ENCODE measurements at regions not wholly inside any gene's neighbourhood (a gene's known extent, or its start where the extent isn't known, plus 50 kb on each side); places are given as distances from the start of the nearest gene placed in this dataset.

DNA sequence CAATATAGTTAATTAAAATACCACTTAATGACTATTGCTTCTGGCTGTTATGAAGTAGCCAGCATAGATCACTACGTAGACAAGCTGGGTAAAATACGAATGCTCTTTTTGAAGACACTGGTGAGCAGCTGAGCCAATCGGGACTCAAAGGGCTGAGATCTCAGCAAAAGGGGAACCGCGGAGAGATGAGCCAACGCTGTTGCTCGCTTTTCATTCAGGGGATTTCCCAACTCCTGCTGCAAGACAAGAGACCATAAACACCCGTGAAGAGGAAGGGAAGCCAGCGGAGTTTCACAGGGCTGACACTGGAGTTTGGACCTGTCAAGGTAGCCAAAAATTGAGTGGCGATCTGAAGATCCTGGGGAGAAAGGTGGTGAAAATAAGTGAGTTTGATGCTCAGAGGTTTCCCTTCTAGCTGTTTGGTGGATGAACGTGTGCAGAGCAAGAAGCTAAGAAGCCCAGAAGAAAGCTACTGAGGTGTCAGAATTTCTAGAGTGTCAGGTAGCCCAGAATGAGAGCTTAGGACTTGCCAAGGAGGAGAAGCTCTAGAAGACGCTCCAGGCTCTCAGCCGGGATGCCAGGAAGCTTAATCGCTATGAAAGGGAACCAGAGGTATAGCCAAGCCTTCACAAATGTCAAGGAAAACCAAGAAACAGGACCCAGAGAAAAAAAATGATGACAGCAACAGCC lies 79.6 kb upstream of the RNU6ATAC start:
- no peak for DNase-seq (ENCODE audit: low read depth in 2 of 2)

DNA sequence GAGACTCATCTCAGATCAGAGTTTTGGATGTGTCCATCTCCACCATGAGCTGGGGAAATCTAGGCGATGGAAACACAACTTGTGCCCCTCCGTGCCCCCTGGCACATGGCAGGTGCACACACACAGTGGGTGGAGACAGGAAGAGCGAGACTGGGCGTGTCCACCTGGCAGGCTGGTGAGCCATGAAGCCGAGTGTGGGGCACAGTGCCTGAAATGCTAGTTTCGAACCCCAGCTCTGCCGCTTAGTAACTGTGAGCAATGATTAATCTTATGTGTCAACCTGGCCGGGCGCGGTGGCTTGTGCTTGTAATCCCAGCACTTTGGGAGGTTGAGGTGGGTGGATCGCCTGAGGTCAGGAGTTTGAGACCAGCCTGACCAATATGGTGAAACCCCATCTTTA lies 80.8 kb upstream of the RNU6ATAC start:
- no peak for DNase-seq (ENCODE audit: low read depth in 2 of 2)

- DNase-seq (ENCODE audit: low read depth in 2 of 2): no peak
Measured at GRCh38 chr9:134247918-134248631, 78.2 kb upstream of the RXRA start.

- no peak for DNase-seq (ENCODE audit: low read depth in 2 of 2)
Measured at GRCh38 chr9:134251296-134252069, 74.8 kb upstream of the RXRA start.

DNA sequence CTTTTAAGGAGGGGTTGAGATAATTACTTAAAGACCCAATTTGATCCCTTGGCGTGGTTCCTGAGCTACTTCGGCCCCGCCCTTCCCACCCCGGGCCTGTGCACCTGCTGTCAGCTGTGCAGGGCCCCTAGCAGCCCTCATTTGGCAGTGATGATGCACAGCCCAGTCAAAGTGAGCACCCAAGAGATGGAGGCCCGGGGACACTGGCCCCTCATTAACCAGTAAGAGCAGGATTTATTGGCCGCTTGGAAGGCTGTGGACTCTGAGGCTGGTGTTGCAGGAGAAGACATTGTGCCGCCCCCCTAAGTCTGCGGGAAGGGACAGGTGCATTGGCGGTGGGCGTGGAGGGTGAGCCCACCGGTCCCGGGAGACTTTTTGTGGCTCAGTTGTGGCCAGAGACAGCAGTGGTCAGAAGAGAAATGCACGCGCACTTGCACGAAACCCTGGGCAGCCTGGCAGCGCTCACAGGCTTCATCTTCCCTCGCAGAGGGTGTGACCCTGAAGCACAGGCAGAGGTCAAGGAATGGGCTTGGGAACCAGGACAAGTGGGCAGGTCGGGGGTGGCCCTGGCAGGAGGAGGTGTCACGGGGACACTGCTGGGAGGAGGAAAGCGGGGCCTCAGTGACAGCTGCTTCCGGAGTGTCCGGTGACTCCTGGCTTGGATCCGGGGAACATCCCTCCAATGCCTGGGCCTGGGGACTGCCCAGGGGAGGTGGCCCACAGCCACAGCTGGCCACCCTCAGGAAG lies 74.0 kb upstream of the RXRA start:
- peak in 1 of 2 donors; percentile 8 for DNase-seq (ENCODE audit: low read depth in 2 of 2)

DNA sequence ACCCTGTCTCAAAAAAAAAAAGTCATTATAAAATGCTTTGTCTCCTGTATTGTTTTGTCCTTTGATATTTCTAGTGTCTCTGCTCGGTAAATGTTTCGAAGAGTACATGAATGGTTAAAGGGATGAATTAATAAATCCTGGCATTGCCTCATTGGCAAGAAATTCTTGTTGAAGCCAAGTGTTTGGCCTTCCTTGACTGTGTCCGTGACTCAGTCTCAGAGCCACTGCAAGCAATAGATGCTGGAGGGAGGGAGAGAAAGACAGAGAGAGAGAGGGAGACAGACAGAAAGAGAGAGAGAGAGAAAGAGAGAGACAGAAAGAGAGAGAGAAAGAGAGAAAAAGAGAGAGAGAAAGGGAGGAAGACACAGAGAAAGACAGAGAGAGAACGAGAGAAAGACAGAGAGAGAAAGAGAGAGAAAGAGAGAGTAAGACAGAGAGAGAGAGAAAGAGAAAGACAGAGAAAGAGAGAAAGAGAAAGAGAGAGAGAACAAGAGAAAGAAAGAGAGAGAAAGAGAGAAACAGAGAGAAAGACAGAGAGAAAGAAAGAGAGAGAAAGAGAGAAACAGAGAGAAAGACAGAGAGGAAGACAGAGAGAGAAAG lies 72.5 kb upstream of the RXRA start:
- no peak for DNase-seq (ENCODE audit: low read depth in 2 of 2)

DNA sequence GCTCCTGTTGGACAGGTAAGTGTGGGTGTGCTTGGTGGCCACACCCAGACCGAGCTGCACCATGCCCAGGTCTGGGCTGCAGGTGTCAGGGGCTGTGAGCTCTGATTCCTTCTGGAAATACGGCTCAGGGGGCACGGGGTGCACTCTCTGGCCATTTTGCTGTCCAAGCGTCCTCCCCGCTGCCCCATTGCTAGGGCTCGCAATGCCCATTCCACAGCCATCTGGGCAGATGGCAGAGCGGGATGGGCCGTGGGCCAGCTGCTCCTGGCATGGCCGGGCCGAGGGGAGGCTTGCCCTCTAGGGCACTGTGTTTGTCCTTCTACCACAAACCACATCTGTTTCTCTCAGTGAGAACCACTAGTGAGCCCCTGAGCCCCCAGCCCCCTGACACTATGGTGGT lies 67.9 kb upstream of the RXRA start:
- DNase-seq (ENCODE audit: low read depth in 2 of 2): no peak

DNA sequence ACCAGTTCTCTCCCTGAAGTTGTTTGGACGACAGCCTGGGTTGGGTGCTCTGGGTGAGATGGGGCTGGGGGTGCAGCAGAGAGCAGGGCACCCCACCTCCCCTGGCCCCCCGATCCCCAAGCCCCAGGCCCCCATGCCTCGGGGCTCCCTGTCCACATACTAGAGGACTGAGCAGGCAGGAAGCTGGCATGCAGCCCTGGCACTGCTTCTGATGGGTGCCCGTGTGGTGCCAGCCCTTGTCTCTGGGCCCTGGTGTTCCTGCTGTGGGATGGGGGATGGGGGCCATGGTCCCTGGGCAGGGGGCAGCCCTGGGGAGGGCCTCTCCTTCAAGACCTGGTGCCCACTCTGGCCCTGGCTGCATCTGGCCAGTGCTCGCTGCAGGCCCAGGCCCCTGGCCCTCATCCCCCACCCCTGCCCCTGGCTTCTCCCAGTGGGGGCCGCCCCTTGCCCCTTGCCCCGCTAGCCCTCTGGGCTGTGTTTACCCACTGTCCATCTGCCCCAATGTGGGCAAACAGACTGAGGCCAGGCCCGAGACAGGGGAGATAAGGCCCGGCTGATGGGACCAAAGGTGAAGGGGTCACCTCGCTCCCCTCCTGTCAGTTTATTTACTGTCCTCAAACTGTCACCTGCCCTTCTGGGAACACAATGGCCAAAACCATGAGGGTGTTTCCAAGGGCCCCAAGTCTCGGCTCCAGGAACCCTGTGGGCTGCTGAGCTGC lies 67.3 kb upstream of the RXRA start:
- no peak for DNase-seq (ENCODE audit: low read depth in 2 of 2)

- DNase-seq (ENCODE audit: low read depth in 2 of 2): no peak
Measured at GRCh38 chr9:134259708-134260107, 66.5 kb upstream of the RXRA start.

DNA sequence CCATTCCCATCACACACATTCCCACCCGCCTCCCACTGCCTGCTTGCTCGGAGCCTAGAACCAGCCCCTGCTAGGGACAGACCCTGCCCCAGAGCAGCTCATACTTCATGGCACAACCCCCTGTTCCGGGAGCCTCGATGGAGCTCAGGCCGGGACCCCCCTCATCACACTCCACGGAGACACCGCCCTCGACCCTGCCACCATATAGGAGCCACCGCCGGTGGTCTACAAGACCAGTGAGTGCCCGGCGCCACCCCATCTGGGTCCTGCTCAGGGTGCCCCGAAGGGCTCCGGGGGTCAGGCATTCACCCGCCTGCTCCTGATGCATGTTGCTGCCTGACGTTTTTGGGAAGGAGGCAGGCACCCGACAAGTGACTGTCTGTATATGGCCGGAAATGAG lies 65.5 kb upstream of the RXRA start:
- DNase-seq (ENCODE audit: low read depth in 2 of 2): no peak

- no peak for DNase-seq (ENCODE audit: low read depth in 2 of 2)
Measured at GRCh38 chr9:134262035-134262434, 64.2 kb upstream of the RXRA start.

DNA sequence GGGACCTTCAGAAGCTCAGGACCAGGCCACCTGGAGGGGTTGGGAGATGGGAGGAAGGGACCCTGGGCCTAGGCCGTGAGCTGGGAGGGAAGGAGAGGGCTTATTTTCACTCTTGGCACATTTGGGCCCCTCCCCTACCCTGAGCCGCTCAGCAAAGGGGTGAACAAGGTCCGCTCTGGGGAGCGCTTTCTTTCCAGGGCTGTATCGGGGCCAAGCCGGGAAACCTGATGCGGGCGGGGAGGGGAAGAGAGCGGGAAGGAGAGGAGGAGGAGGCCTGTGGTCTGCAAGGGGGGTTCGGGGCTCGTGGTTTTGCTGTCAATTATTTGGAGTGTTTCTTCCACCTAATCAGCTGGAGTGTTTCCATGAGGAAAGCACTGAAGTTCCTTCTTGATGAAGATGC lies 62.7 kb upstream of the RXRA start:
- DNase-seq (ENCODE audit: low read depth in 2 of 2): no peak

GRCh38 chr9:134264169-134264568 lies 62.1 kb upstream of the RXRA start:
- DNase-seq (ENCODE audit: low read depth in 2 of 2): no peak

DNA sequence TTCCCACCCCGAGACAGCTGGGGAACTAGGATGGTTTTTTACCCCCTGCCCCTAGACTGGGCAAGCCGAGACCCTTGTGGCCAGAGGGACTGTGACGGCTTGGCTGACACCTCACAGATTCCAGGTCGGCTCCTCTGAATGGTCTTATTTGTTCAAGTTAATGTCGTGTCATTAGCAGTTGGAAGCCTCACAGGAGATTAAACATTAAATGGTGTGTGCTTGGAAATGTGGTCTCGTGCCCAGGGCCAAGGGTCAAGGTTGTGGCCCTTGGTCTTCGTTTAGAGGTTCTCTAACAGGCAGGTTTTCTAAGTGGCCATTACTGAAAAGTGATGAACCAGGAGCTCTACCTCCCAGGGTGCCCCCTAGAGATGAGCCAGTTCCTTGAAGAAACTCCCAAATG lies 61.2 kb upstream of the RXRA start:
- DNase-seq (ENCODE audit: low read depth in 2 of 2): no peak

GRCh38 chr9:134266418-134266817 lies 59.8 kb upstream of the RXRA start:
- no peak for DNase-seq (ENCODE audit: low read depth in 2 of 2)

DNA sequence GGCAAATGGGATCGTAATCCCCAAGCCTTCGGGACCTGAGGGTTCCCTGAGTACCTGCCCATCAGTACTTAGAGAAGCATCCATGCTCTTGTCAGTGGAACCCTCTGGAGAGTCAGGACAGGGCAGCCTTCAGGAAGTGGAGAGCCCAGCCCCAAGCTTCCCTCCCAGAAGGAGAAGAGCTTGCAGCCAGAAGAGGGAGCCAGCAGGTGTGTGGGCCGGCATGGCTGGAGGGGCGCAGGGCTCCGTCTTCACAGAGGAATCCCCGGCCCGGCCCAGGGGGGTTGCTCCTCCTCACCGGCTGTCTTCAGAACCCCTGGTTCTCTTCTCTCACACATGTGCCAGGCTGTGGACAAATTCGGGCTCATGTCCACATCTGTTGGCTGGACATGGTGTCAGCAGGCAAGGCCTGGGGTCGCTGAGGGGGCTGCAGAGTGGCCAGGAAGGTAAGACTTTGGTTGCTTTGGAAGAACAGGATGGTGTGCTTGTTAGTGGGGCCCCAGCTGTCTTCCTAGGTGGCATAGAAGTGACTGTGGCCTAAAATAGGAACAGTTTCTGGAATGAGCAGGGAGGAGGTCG lies 58.9 kb upstream of the RXRA start:
- peak in 1 of 2 donors; percentile 14 for DNase-seq (ENCODE audit: low read depth in 2 of 2)

DNA sequence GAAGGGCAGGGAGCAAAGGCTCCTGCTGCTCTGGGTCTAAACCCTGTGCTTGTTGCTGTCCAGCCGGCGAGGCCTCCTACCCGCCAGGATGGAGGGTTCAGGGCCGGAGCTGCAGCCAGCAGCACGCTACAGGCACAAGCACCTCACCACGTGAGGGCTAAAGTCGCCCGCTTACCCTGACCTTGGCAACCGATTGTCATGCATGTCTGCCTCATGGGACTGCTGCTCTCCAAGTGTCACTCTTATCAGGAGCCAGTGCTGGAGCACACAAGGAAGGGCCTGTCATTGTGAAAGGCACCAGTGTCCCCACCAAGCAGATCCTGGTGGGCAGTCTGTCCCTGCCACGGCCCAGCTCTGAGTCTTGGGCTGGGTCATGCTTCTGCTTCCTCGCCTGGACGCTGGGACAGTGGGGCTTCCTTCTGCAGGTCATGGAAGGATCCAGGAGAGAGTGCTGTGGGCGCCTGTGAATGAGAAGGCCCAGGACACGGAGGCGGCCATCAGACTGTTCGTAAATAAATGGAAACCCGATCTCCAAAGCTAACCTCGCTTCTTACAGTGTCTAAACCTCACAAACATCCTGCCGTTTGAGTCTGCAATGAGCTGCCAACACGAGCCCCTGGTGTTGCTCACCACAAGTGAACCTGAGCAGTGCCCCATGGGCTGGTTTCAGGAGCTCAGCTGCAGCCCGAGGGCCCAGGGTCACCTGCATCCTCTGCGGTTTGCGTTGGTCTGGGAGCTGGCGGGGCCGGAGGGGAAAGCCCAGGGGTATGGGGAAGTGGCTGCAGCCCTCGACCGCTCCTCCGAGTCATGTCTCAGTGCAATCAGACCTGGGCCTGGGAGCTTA lies 58.2 kb upstream of the RXRA start:
- no peak for DNase-seq (ENCODE audit: low read depth in 2 of 2)

GRCh38 chr9:134268747-134269146 lies 57.5 kb upstream of the RXRA start:
- DNase-seq (ENCODE audit: low read depth in 2 of 2): no peak
